WTC11 (cell line): ENCODE measurements at regions not wholly inside any gene's neighbourhood (a gene's known extent, or its start where the extent isn't known, plus 50 kb on each side); places are given as distances from the start of the nearest gene placed in this dataset.
A peak's percentile ranks its signal among the peaks of the same experiment; 100 is the strongest.

Experiments
- ATAC-seq: fragments of 200-7000 bp; cut with Tn5 transposase; 2 replicates; pipeline ENCODE4 v1.10.0; 2021; ENCODE audit warnings: mild to moderate bottlenecking, moderate library complexity
- CTCF ChIA-PET: fragments of 300-600 bp; sonication (Branson Sonifier 250); formaldehyde crosslinking; loops from one replicate; lab custom pipeline; 2021; ENCODE audit warnings: antibody characterized with exemption; lab: Charles Lee
- POLR2A ChIA-PET: fragments of 350-600 bp; sonication (Branson Sonifier 250); formaldehyde crosslinking; loops from one replicate; lab custom pipeline; 2021; ENCODE audit warnings: antibody characterized with exemption; lab: Charles Lee
- DNase-seq: peaks from one replicate; pipeline ENCODE4 v3.0.0; 2021; ENCODE audit warnings: low spot score
- H3K27ac Mint-ChIP-seq: 2 replicates; pipeline ENCODE4 v1.8.0; 2021; ENCODE audit warnings: mixed read lengths
- H3K27me3 Mint-ChIP-seq: 2 replicates; pipeline ENCODE4 v1.8.0; 2021; ENCODE audit warnings: low read depth, mild to moderate bottlenecking, moderate library complexity, mixed read lengths
- H3K36me3 Mint-ChIP-seq: 2 replicates; pipeline ENCODE4 v1.8.0; 2021; ENCODE audit warnings: mixed read lengths
- H3K4me1 Mint-ChIP-seq: 2 replicates; pipeline ENCODE4 v1.8.0; 2022; ENCODE audit warnings: mixed read lengths
- H3K4me3 Mint-ChIP-seq: 2 replicates; pipeline ENCODE4 v1.8.0; 2021; ENCODE audit warnings: mild to moderate bottlenecking, moderate library complexity, mixed read lengths
- H3K9me3 Mint-ChIP-seq: 2 replicates; pipeline ENCODE4 v1.8.0; 2021; ENCODE audit warnings: mixed read lengths
- CBFB ChIP-seq: sonication (generic); formaldehyde crosslinking; IDR thresholded peaks from 2 replicates; pipeline ENCODE4 v1.8.1; 2022; ENCODE audit warnings: mild to moderate bottlenecking, low read depth, missing genetic modification reagents
- CTCF ChIP-seq: fragments of 200-600 bp; IDR thresholded peaks from 2 replicates; pipeline ENCODE4 v1.8.0; 2022; ENCODE audit warnings: antibody characterized with exemption
- ESRRA ChIP-seq: sonication (generic); formaldehyde crosslinking; IDR thresholded peaks from 2 replicates; pipeline ENCODE4 v1.8.1; 2022; ENCODE audit warnings: mild to moderate bottlenecking, missing genetic modification reagents, borderline replicate concordance
- GRHL2 ChIP-seq: fragments of 250-450 bp; sonication (Bioruptor Pico); IDR thresholded peaks from 2 replicates; pipeline ENCODE4 v1.8.0; 2022; ENCODE audit warnings: mild to moderate bottlenecking, moderate library complexity; ENCODE audit not compliant: insufficient replicate concordance, severe bottlenecking
- IRF1 ChIP-seq: sonication (generic); formaldehyde crosslinking; IDR thresholded peaks from 2 replicates; pipeline ENCODE4 v1.8.0; 2023; ENCODE audit warnings: missing genetic modification reagents
- MXD4 ChIP-seq: fragments of 250-450 bp; sonication (Bioruptor Pico); IDR thresholded peaks from 2 replicates; pipeline ENCODE4 v1.8.0; 2021; ENCODE audit warnings: mild to moderate bottlenecking, moderate library complexity, borderline replicate concordance
- TEAD4 ChIP-seq: sonication (generic); formaldehyde crosslinking; IDR thresholded peaks from 2 replicates; pipeline ENCODE4 v1.8.0; 2022; ENCODE audit warnings: mild to moderate bottlenecking, missing genetic modification reagents
- ZNF281 ChIP-seq: sonication (generic); formaldehyde crosslinking; IDR thresholded peaks from 2 replicates; pipeline ENCODE4 v1.8.0; 2023; ENCODE audit warnings: mild to moderate bottlenecking, missing genetic modification reagents
- ZNF416 ChIP-seq: fragments of 250-450 bp; sonication (Bioruptor Pico); IDR thresholded peaks from 2 replicates; pipeline ENCODE4 v1.9.0; 2021; ENCODE audit warnings: mild to moderate bottlenecking, inconsistent platforms
- ZNF512 ChIP-seq: sonication (generic); formaldehyde crosslinking; IDR thresholded peaks from 2 replicates; pipeline ENCODE4 v1.8.1; 2022; ENCODE audit warnings: missing genetic modification reagents, borderline replicate concordance
- TF ChIP-seq, protein P1 (sequence below): sonication (generic); formaldehyde crosslinking; conservative IDR thresholded peaks from 2 replicates; pipeline ENCODE4 v1.8.1; 2022; ENCODE audit warnings: mild to moderate bottlenecking, missing genetic modification reagents
- TF ChIP-seq, protein P2 (sequence below): sonication (generic); formaldehyde crosslinking; IDR thresholded peaks from 2 replicates; pipeline ENCODE4 v1.8.1; 2023; ENCODE audit warnings: mild to moderate bottlenecking, missing genetic modification reagents, borderline replicate concordance

GRCh38 chr2:20917287-20917660 is 94.4 kb upstream of the LDAH start:
- ATAC-seq: no peak
- Mint-ChIP-seq H3K9me3 (no peaks in the 10 kb centered on the region), H3K4me3 (no peak overlapping the region), H3K4me1 (no peaks in the 10 kb centered on the region), H3K27me3 (no peaks in the 10 kb centered on the region), H3K27ac (no peak overlapping the region), H3K36me3 (no peaks in the 10 kb centered on the region)
- DNase-seq: no peak
- CTCF ChIA-PET: interaction anchor here (0.6 to 1.7 kb wide), 6 partner anchors 40 to 266 kb away, joined by 3 to 9 read pairs (median 4); no protein-coding TSS in a partner anchor
- TF ChIP-seq MXD4 (no peak), CTCF (no peak), ZNF281 (no peak)
- TF ChIP-seq, all 79 proteins: peak for 0
- POLR2A ChIA-PET: no interaction called here

GRCh38 chr2:20916604-20917286 is 93.8 kb upstream of the LDAH start:
- H3K4me1 Mint-ChIP-seq: no peaks in the 10 kb centered on the region
- DNase-seq: no peak
- no peaks in the 10 kb centered on the region for H3K27me3 Mint-ChIP-seq
- H3K27ac Mint-ChIP-seq: no peak overlapping the region
- ChIA-PET POLR2A (no interaction called here), CTCF (interaction anchor here (0.6 to 1.7 kb wide), 6 partner anchors 41 to 265 kb away, joined by 3 to 9 read pairs (median 4); no protein-coding TSS in a partner anchor)
- no peaks in the 10 kb centered on the region for H3K9me3 Mint-ChIP-seq
- no peaks in the 10 kb centered on the region for H3K36me3 Mint-ChIP-seq
- TF ChIP-seq IRF1 (CRISPR knock-in tag) (no peak), CBFB (CRISPR knock-in tag) (no peak), GRHL2 (CRISPR knock-in tag) (no peak), ZNF416 (CRISPR knock-in tag) (no peak), ESRRA (no peak), TEAD4 (no peak), ZNF512 (CRISPR knock-in tag) (no peak)
- TF ChIP-seq, protein P1, sequence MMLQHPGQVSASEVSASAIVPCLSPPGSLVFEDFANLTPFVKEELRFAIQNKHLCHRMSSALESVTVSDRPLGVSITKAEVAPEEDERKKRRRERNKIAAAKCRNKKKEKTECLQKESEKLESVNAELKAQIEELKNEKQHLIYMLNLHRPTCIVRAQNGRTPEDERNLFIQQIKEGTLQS (CRISPR knock-in tag): no peak
- TF ChIP-seq, protein P2, sequence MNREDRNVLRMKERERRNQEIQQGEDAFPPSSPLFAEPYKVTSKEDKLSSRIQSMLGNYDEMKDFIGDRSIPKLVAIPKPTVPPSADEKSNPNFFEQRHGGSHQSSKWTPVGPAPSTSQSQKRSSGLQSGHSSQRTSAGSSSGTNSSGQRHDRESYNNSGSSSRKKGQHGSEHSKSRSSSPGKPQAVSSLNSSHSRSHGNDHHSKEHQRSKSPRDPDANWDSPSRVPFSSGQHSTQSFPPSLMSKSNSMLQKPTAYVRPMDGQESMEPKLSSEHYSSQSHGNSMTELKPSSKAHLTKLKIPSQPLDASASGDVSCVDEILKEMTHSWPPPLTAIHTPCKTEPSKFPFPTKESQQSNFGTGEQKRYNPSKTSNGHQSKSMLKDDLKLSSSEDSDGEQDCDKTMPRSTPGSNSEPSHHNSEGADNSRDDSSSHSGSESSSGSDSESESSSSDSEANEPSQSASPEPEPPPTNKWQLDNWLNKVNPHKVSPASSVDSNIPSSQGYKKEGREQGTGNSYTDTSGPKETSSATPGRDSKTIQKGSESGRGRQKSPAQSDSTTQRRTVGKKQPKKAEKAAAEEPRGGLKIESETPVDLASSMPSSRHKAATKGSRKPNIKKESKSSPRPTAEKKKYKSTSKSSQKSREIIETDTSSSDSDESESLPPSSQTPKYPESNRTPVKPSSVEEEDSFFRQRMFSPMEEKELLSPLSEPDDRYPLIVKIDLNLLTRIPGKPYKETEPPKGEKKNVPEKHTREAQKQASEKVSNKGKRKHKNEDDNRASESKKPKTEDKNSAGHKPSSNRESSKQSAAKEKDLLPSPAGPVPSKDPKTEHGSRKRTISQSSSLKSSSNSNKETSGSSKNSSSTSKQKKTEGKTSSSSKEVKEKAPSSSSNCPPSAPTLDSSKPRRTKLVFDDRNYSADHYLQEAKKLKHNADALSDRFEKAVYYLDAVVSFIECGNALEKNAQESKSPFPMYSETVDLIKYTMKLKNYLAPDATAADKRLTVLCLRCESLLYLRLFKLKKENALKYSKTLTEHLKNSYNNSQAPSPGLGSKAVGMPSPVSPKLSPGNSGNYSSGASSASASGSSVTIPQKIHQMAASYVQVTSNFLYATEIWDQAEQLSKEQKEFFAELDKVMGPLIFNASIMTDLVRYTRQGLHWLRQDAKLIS (CRISPR knock-in tag): no peak
- no peak overlapping the region for H3K4me3 Mint-ChIP-seq
- ATAC-seq: peak; percentile 71
